HG03460 (cell line): ENCODE measurements at regions not wholly inside any gene's neighbourhood (a gene's known extent, or its start where the extent isn't known, plus 50 kb on each side); places are given as distances from the start of the nearest gene placed in this dataset.

Experiments
- ATAC-seq: cut with Tn5 transposase; IDR thresholded peaks from one replicate; pipeline ENCODE4 v1.9.1; 2021; ENCODE audit not compliant: unreplicated experiment

DNA sequence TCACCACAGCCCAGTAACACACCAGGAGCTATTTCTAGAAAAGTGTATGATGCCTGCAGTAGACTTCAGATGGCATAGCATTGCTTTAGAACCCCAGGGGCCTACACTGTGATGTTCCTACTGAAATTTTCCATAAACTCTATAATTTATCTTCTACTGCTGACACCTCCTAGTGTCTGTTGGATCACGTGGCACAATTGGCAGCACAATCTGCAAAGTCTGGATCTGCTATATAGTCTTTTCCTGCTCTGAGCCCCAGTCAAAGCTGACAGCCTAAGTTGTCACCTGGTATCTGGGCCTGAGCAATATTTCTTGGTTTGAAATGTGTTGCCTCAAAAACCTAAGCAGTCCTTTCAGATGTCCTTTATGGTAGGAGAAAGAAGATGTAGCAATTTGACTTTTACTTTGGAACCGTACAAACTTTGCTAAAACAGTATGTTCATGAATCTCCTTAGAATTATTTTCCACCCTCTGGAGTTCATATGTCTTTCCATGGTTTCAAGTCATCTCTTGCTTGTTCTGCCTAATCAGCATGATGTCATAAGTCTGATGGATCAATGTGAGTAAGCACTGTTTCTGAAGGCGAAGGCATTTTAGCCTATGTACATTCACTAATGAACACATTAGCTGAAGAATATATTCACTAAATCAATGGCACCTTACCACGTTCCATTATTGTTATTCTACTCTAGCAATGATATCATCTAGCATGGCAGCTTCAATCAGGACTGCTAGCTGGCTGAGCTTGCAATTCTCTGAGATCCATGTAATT lies 536.5 kb upstream of the NBEA start:
- no peak for ATAC-seq

DNA sequence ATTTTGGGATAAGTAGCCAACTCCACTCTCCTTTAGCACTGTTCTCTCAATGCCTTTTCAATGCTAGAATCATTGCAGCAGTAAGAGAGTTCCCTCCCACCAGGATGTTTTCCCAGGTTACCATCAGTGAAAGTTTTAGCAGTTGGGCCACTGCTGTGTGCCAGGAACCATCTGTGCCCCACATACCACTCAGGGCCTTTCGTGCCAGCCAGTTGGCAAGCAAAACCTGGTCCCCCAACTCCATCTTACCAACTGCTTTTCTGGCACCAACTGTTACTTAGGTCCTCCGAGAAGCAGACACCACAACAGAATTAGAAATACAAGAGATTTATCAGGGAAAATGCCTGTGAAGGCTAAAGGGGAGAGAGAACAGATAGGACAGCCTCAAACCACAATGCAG lies 533.4 kb upstream of the NBEA start:
- ATAC-seq, result no peak

- no peak for ATAC-seq
These were observed 532.4 kb upstream of the NBEA start for GRCh38 chr13:34409496-34410182.

GRCh38 chr13:34410678-34411077 lies 531.4 kb upstream of the NBEA start:
- ATAC-seq, result no peak

GRCh38 chr13:34411177-34411576 lies 530.9 kb upstream of the NBEA start:
- ATAC-seq, result no peak

- ATAC-seq, result no peak
These were observed 530.2 kb upstream of the NBEA start for GRCh38 chr13:34411894-34412293.

- no peak for ATAC-seq
These were observed 529.8 kb upstream of the NBEA start for GRCh38 chr13:34412295-34412694.

GRCh38 chr13:34412817-34413375 lies 529.2 kb upstream of the NBEA start:
- ATAC-seq, result no peak

- ATAC-seq, result no peak
These were observed 528.4 kb upstream of the NBEA start for GRCh38 chr13:34413538-34414210.

- ATAC-seq, result no peak
These were observed 527.5 kb upstream of the NBEA start for GRCh38 chr13:34414616-34415015.

DNA sequence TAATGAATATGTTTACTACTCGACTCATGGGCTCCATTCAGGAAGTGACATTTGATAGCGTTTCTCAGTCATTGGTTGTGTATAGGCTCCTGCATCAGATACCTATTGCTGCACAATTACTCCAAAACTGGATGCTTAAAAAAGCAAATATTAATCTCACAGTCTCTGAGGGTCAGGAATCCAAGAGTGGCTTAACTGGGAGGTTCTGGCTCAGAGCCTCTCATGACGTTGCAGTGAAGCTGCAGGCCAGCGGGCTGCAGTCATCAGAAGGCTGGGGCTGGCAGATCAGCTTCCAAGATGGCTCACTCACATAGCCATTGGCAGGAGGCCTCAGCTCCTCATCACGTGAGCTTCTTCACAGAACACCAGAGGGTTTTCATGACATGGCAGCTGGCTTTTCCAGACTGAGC lies 525.1 kb upstream of the NBEA start:
- ATAC-seq, result no peak

DNA sequence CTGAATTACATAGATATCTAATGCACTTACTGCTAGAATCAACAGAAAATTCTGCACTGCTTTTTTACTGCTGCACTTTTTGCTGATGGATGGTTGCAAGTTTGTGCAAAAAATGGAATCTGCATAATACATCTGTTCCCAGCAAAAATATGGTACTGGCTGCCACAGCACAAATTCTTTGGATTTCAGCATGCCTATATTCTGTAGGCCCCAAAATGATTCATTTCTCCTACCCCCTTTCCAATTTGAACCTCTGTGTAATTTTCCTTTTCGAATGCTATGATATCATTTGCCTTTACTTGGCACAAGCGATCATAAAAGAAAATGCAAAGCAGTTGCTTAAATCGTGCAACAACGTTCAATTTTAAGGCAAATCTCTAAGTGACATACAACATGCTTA lies 524.2 kb upstream of the NBEA start:
- ATAC-seq, result no peak

GRCh38 chr13:34419025-34419424 lies 523.0 kb upstream of the NBEA start:
- ATAC-seq, result no peak

- ATAC-seq, result no peak
These were observed 522.3 kb upstream of the NBEA start for GRCh38 chr13:34419755-34420154.

DNA sequence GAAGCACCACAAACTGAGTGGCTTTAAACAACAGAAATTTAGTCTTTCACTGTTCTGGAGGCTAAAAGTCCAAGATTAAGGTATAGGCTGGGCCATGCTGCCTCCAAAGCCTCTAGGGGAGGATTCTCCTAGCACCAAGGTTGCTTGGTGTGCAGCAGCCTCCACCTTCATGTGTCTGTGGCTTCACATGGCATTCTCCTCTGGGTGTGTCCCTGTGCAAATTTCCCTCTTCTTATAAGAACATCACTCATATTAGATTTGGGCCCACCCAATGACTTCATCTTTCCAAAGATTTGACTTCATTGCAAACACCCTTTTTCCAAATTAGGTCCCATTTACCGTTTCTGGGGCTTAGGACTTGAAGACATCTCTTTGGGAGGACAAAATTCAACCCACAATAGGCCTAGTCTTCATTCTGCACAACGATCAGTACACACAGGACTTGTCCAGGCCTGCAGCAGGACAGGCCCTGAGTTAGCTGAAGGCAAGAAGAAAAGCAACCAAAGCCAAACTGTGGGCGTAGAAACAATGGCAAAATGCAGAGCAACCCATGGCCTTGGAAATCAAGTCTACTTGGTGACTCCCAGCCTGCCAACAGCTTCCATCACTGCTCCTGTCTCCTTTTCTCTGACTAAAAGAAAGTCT lies 521.2 kb upstream of the NBEA start:
- ATAC-seq, result no peak

DNA sequence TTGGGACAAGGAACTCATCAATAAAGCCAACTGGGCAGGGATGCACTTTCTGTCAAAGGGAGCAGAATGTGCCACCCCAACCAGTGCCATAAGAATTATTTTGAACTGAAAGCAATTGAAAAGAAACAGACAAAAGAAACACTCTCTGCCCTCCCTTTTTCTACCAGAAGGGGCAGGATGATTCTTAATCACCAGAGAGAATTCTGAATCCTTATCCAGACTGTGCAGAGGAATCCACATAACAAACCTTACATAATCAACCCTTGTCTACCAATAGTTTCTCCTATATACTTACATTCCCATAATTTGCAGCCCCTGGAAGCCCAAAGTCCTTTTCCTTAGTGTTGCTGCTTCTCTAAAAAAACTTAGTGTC lies 520.7 kb upstream of the NBEA start:
- ATAC-seq, result no peak

GRCh38 chr13:34421858-34422475 lies 520.1 kb upstream of the NBEA start:
- ATAC-seq, result no peak

GRCh38 chr13:34422956-34423355 lies 519.1 kb upstream of the NBEA start:
- no peak for ATAC-seq

DNA sequence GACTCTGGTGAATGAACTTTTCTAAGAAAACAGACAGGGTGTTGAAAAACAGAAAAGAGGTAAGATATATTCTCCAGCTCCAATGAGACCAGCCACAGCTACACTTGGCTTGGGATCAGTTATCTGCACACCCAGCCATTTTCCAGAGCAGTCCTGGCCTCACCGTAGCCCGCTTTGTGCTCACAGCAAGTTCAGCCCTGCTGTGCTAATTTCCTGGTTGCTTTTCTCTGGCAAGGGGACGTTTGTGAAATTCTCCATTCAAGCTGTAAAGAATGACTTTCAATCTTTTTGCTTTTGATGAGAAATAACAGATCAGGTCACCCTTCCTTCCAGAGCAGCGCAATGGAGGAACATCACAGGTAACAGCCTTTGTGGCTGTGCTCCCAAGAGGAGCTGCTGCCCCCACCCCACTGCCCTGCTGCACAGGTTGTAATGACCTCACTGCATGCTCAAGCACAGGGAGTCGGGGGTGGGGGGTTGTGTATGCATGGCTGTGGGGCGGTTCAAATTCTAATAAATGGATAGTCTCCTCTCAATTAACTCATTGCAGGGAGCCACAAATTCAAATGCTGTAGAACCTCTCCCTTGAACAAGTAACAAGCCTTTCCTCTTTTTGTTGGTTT lies 516.6 kb upstream of the NBEA start:
- no peak for ATAC-seq

DNA sequence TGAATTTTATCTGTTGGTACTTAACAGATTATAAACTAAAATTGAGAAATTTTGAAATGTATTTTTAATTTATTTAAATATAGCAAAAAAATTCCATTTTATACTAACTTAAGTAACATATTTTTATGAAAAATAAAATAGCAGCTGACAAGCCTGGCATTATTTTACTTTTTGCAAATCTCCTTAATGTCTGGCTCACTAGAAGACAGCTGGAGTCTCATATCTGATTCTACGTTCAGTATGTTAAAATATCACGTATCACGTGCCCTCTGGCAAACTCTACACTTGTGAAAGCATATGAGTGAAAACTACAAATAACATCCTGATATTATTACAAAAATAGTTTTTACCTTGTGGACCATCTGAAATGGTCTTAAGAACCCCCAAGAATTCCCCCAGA lies 513.2 kb upstream of the NBEA start:
- ATAC-seq, result no peak
